ENCODE measurements at regions not wholly inside any gene's neighbourhood (a gene's known extent, or its start where the extent isn't known, plus 50 kb on each side); places are given as distances from the start of the nearest gene placed in this dataset.

GRCh38 chr14:86518298-86518697 is 988.4 kb downstream of the FLRT2 start:
- DNase-seq (ENCODE audit: low read depth), result no peak
- TF ChIP-seq CTCF (conservative IDR thresholded peaks at IDR 0.05; ENCODE audit: control insufficient read depth, insufficient read depth, low read depth, low read length), result no peak
- no peak overlapping the region for H3K4me3 ChIP-seq (ENCODE audit: control insufficient read depth, low read depth, low read length)

GRCh38 chr14:86515195-86515594 is 985.3 kb downstream of the FLRT2 start:
- TF ChIP-seq CTCF (conservative IDR thresholded peaks at IDR 0.05; ENCODE audit: control insufficient read depth, insufficient read depth, low read depth, low read length), result no peak
- no peak for DNase-seq (ENCODE audit: low read depth)
- H3K4me3 ChIP-seq (ENCODE audit: control insufficient read depth, low read depth, low read length), result no peak overlapping the region

GRCh38 chr14:86513564-86513963 is 983.6 kb downstream of the FLRT2 start:
- TF ChIP-seq CTCF (conservative IDR thresholded peaks at IDR 0.05; ENCODE audit: control insufficient read depth, insufficient read depth, low read depth, low read length), result no peak
- DNase-seq (ENCODE audit: low read depth), result no peak

GRCh38 chr14:86513056-86513455 is 983.1 kb downstream of the FLRT2 start:
- no peak overlapping the region for H3K4me3 ChIP-seq (ENCODE audit: control insufficient read depth, low read depth, low read length)
- no peak for TF ChIP-seq CTCF (conservative IDR thresholded peaks at IDR 0.05; ENCODE audit: control insufficient read depth, insufficient read depth, low read depth, low read length)
- DNase-seq (ENCODE audit: low read depth), result no peak

More at GRCh38 chr14:86513564-86513963, 983.6 kb downstream of the FLRT2 start:
- no peak overlapping the region for H3K4me3 ChIP-seq (ENCODE audit: control insufficient read depth, low read depth, low read length)

- TF ChIP-seq CTCF (conservative IDR thresholded peaks at IDR 0.05; ENCODE audit: control insufficient read depth, insufficient read depth, low read depth, low read length), result no peak
- DNase-seq (ENCODE audit: low read depth), result no peak
- H3K4me3 ChIP-seq (ENCODE audit: control insufficient read depth, low read depth, low read length), result no peak overlapping the region
Observed at GRCh38 chr14:86510491-86510890, 980.5 kb downstream of the FLRT2 start.

- peak; percentile 6 for DNase-seq (ENCODE audit: low read depth)
- no peak overlapping the region for H3K4me3 ChIP-seq (ENCODE audit: control insufficient read depth, low read depth, low read length)
- no peak for TF ChIP-seq CTCF (conservative IDR thresholded peaks at IDR 0.05; ENCODE audit: control insufficient read depth, insufficient read depth, low read depth, low read length)
Observed at GRCh38 chr14:86505808-86506207, 975.9 kb downstream of the FLRT2 start.

GRCh38 chr14:86501611-86502010 is 971.7 kb downstream of the FLRT2 start:
- no peak for DNase-seq (ENCODE audit: low read depth)
- H3K4me3 ChIP-seq (ENCODE audit: control insufficient read depth, low read depth, low read length), result no peak overlapping the region
- TF ChIP-seq CTCF (conservative IDR thresholded peaks at IDR 0.05; ENCODE audit: control insufficient read depth, insufficient read depth, low read depth, low read length), result no peak
